Cardiac fibroblast (primary cell): ENCODE measurements at regions not wholly inside any gene's neighbourhood (a gene's known extent, or its start where the extent isn't known, plus 50 kb on each side); places are given as distances from the start of the nearest gene placed in this dataset.

Experiments used
- DNase-seq, 2 donors: peaks; one replicate each; pipeline versions ENCODE4 v3.0.0 to v3.0.0-alpha.2; 2010; ENCODE audit warnings: low read depth in 2 of 2
- H3K4me3 ChIP-seq, 2 donors: replicated peaks in 1 of 2; 1 replicate in 1 of 2; 2 replicates in 1 of 2; pipeline ENCODE4 v1.5.1; 2011; ENCODE audit warnings: low read depth in 2 of 2, low read length in 2 of 2, mild to moderate bottlenecking in 2 of 2, moderate library complexity in 1 of 2
- CTCF ChIP-seq: IDR thresholded peaks from one replicate; pipeline ENCODE4 v1.5.1; 2011; ENCODE audit warnings: low read depth, mild to moderate bottlenecking, low read length, inconsistent platforms

DNA sequence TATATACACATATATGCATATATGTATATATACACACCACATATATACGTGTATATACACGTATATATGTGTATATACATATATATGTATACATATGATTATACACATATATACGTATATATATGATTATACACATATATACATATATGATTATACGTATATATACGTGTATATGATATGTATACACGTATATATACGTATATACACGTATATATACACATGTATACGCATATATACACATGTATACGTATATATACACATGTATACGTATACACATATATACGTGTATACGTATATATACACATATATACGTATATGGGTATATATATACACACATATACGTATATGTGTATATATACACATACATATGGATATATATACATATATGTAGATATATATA lies 62.1 kb upstream of the HMGXB4 start:
- TF ChIP-seq CTCF: no peak
- DNase-seq: no peak

GRCh38 chr22:35195821-35196220 lies 61.5 kb upstream of the HMGXB4 start:
- no peak for DNase-seq
- TF ChIP-seq CTCF: no peak
- H3K4me3 ChIP-seq: no peak overlapping the region

More for the DNA sequence above, 62.1 kb upstream of the HMGXB4 start:
- no peak overlapping the region for H3K4me3 ChIP-seq

GRCh38 chr22:35197071-35197470 lies 60.2 kb upstream of the HMGXB4 start:
- DNase-seq: no peak
- H3K4me3 ChIP-seq: no peak overlapping the region
- no peak for TF ChIP-seq CTCF

DNA sequence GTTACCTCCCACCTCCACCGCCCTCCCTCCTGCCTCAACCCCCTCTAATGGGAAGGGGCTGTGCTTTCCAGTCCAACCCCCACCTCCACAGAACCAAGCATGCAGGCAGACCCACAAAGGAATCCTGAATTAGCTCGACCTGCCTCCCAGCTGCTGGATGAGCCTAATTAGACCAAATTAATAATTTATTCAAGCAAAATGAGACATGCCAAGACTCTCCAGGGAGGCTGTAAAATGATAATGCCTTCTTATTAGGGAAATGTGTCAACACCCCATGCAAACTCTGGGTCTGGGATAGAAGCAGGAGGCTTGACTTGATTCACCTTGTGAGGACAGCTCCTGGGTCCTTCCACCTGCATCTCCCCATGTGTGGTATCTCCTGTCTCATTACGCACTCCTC lies 59.4 kb upstream of the HMGXB4 start:
- DNase-seq: no peak
- TF ChIP-seq CTCF: no peak
- no peak overlapping the region for H3K4me3 ChIP-seq

- TF ChIP-seq CTCF: no peak
- H3K4me3 ChIP-seq: no peak overlapping the region
- no peak for DNase-seq
These were observed 58.6 kb upstream of the HMGXB4 start for GRCh38 chr22:35198738-35199137.

DNA sequence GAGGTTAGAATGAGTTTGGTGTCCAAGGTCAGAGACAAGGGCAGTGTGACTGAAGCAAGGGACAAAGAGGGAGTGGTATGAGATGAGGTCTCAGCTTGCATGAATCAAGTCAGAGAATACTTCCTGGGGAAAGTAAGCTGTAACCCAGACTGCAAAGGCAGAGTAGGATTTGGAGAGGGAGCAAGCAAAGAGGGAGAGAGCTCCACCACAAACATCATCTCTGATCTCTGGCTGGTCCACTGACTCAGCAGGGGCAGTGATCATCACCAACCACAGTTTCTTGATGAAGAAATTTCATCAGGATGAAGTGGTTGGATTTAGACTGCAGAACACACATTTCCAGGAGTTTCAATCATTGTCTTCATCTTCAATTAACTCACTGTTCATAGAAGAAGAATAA lies 54.9 kb upstream of the HMGXB4 start:
- H3K4me3 ChIP-seq: no peak overlapping the region
- TF ChIP-seq CTCF: no peak
- no peak for DNase-seq

GRCh38 chr22:35203583-35203982 lies 53.7 kb upstream of the HMGXB4 start:
- TF ChIP-seq CTCF: no peak
- no peak overlapping the region for H3K4me3 ChIP-seq
- no peak for DNase-seq
